Islet of Langerhans (tissue), 1 donor: ENCODE measurements at regions not wholly inside any gene's neighbourhood (a gene's known extent, or its start where the extent isn't known, plus 50 kb on each side); places are given as distances from the start of the nearest gene placed in this dataset.

ENCODE experiments used
- FAIRE-seq: peaks from one replicate; lab custom pipeline; 2011; peaks lifted over from hg19 to GRCh38; lab: Jason Lieb, UNC

- no peak for FAIRE-seq
Measured at GRCh38 chr4:157509341-157509740, 288.8 kb downstream of the GRIA2 start.

GRCh38 chr4:157502656-157503055, 282.1 kb downstream of the GRIA2 start:
- FAIRE-seq, result no peak

- FAIRE-seq, result no peak
Measured at GRCh38 chr4:157459785-157460184, 239.3 kb downstream of the GRIA2 start.

GRCh38 chr4:157447195-157447594, 226.7 kb downstream of the GRIA2 start:
- FAIRE-seq, result no peak

GRCh38 chr4:157444014-157444413, 223.5 kb downstream of the GRIA2 start:
- FAIRE-seq, result no peak

- FAIRE-seq, result no peak
Measured at GRCh38 chr4:157443537-157443936, 223.0 kb downstream of the GRIA2 start.

- FAIRE-seq, result no peak
Measured at GRCh38 chr4:157425897-157426296, 205.4 kb downstream of the GRIA2 start.

GRCh38 chr4:157423526-157424020, 203.0 kb downstream of the GRIA2 start:
- FAIRE-seq, result no peak

- no peak for FAIRE-seq
Measured at GRCh38 chr4:157421365-157421764, 200.8 kb downstream of the GRIA2 start.
